ENCODE measurements at regions not wholly inside any gene's neighbourhood (a gene's known extent, or its start where the extent isn't known, plus 50 kb on each side); places are given as distances from the start of the nearest gene placed in this dataset.

GRCh38 chr6:126657561-126658175, 317.8 kb downstream of the CENPW start:
- ATAC-seq (ENCODE audit: low read depth), result peak; percentile 62; the same call in 1 of the 2 replicates
- Histone ChIP-seq H3K9me3 (ENCODE audit: control insufficient read depth, insufficient read depth, low read length) (peaks cover 7% of the 10 kb centered on the region), H4K8ac (ENCODE audit: low read depth in 2 of 2, low read length in 2 of 2) (no peak overlapping the region), H2AK9ac (replicated peaks; ENCODE audit: low read depth, low read length, poor library complexity) (no peak overlapping the region), H4K20me1 (ENCODE audit: insufficient read depth, low read length) (no peaks in the 10 kb centered on the region), H3K4me2 (ENCODE audit: low read depth, low read length) (no peak overlapping the region), H2AK5ac (ENCODE audit: low read depth, low read length) (no peak overlapping the region), H2AFZ (replicated peaks; ENCODE audit: low read length, poor library complexity) (no peak overlapping the region), H3K27ac (ENCODE audit: insufficient read depth, low read length) (no peak overlapping the region), H3K4me3 (ENCODE audit: insufficient read depth, low read depth, low read length) (no peak overlapping the region), H3K23ac (ENCODE audit: low read depth, low read length) (no peak overlapping the region), H2BK120ac (ENCODE audit: low read depth, low read length) (no peak overlapping the region), H3K14ac (replicated peaks; ENCODE audit: low read depth, low read length) (no peak overlapping the region), H2BK20ac (ENCODE audit: low read depth, low read length) (no peak overlapping the region), H3K18ac (ENCODE audit: low read depth, low read length) (no peak overlapping the region), H3K36me3 (ENCODE audit: control insufficient read depth, insufficient read depth, low read length) (no peaks in the 10 kb centered on the region), H3K9me1 (ENCODE audit: insufficient read depth, low read length) (no peaks in the 10 kb centered on the region), H3K27me3 (ENCODE audit: control insufficient read depth, insufficient read depth, low read length) (no peaks in the 10 kb centered on the region), H4K91ac (ENCODE audit: insufficient read depth, low read depth, low read length) (no peak overlapping the region), H3K56ac (ENCODE audit: extremely low read depth, insufficient read depth, low read length) (no peak overlapping the region), H3K9ac (ENCODE audit: low read depth, low read length) (no peak overlapping the region), H3K4me1 (ENCODE audit: control insufficient read depth, insufficient read depth, low read length) (no peaks in the 10 kb centered on the region; the same call in 1 of the 2 replicates), H4K5ac (ENCODE audit: low read depth, low read length) (no peak overlapping the region), H3K79me1 (ENCODE audit: low read depth in 1 of 2, low read length in 2 of 2) (no peaks in the 10 kb centered on the region), H3K4ac (ENCODE audit: low read depth, low read length) (no peak overlapping the region), H2BK15ac (ENCODE audit: low read depth, low read length) (no peak overlapping the region), H2BK5ac (ENCODE audit: low read depth, low read length, poor library complexity, severe bottlenecking) (no peak overlapping the region)
- no CpG with 5 or more reads among the region's 3 CpGs for WGBS, 2 experiments (ENCODE audit: extremely low coverage in 2 of 2, insufficient read length in 1 of 2)
- dilution Hi-C loops (cut with HindIII; ENCODE audit: low sequenced_read_pairs, unreplicated experiment) (no loop called here), in situ Hi-C loops (cut with MboI; ENCODE audit: low sequenced_read_pairs) (loop anchor here (25.0 kb wide), 1 partner anchor 645 kb away; no protein-coding TSS in a partner anchor), intact Hi-C loops (cut with micrococcal nuclease) (loop anchor here (1.0 to 2.0 kb wide), 3 partner anchors 297 to 661 kb away; no protein-coding TSS in a partner anchor)
- BruUV-seq (replicated peaks), result no TSS peak
- CTCF ChIA-PET, result interaction anchor here (1.0 to 1.2 kb wide), 2 partner anchors 10 to 295 kb away, joined by 3 read pairs; no protein-coding TSS in a partner anchor
- POLR2A ChIA-PET (ENCODE audit: unreplicated experiment), result no interaction called here
- DNase-seq, result peak; percentile 44
- TF ChIP-seq USF2 (IDR thresholded peaks at IDR 0.05; ENCODE audit: low read depth, low read length) (no peak), RAD21 (IDR thresholded peaks at IDR 0.05; ENCODE audit: low read length) (peak; percentile 51), CTCF (conservative IDR thresholded peaks at IDR 0.05; ENCODE audit: low read depth, low read length) (peak; percentile 47), SMC3 (IDR thresholded peaks at IDR 0.05; ENCODE audit: low read depth, low read length) (peak; percentile 19; the same call in 1 of the 2 replicates)
